Fibroblast of mammary gland (primary cell): ENCODE measurements at regions not wholly inside any gene's neighbourhood (a gene's known extent, or its start where the extent isn't known, plus 50 kb on each side); places are given as distances from the start of the nearest gene placed in this dataset.
A peak's percentile ranks its signal among the peaks of the same experiment; 100 is the strongest.

ENCODE experiments used
- DNase-seq: peaks from one replicate; pipeline ENCODE4 v3.0.0-alpha.2; 2010; ENCODE audit warnings: low read depth
- H3K4me3 ChIP-seq: 2 replicates; pipeline ENCODE4 v1.5.1; 2011; ENCODE audit warnings: low read depth, mild to moderate bottlenecking, low read length, moderate library complexity; ENCODE audit not compliant: control insufficient read depth
- TF ChIP-seq, protein P1 (sequence below): conservative IDR thresholded peaks from 2 replicates; pipeline ENCODE4 v1.5.1; 2011; ENCODE audit warnings: low read depth, low read length, inconsistent platforms; ENCODE audit not compliant: control insufficient read depth, insufficient read depth

DNA sequence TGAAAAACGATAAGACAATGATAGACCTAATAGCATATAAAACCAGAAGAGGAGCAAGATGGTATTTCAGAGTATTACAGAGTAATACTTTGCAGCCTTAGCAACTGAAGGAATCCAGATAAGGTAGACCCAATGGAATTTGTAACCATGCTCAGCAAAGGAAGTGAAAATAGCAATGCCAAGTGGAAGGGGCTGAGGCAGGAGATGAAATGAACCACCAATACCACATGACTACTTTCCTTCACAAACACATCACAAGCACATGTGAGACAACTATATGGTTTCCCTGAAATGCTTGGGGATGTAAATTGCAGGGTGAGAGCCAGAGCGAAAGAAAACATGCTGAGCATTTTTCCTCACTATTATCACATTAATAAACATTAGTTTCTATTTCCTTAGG, 79.8 kb upstream of the MELK start:
- H3K4me3 ChIP-seq = no peak overlapping the region
- no peak for DNase-seq
- TF ChIP-seq, protein P1, sequence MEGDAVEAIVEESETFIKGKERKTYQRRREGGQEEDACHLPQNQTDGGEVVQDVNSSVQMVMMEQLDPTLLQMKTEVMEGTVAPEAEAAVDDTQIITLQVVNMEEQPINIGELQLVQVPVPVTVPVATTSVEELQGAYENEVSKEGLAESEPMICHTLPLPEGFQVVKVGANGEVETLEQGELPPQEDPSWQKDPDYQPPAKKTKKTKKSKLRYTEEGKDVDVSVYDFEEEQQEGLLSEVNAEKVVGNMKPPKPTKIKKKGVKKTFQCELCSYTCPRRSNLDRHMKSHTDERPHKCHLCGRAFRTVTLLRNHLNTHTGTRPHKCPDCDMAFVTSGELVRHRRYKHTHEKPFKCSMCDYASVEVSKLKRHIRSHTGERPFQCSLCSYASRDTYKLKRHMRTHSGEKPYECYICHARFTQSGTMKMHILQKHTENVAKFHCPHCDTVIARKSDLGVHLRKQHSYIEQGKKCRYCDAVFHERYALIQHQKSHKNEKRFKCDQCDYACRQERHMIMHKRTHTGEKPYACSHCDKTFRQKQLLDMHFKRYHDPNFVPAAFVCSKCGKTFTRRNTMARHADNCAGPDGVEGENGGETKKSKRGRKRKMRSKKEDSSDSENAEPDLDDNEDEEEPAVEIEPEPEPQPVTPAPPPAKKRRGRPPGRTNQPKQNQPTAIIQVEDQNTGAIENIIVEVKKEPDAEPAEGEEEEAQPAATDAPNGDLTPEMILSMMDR = no peak

DNA sequence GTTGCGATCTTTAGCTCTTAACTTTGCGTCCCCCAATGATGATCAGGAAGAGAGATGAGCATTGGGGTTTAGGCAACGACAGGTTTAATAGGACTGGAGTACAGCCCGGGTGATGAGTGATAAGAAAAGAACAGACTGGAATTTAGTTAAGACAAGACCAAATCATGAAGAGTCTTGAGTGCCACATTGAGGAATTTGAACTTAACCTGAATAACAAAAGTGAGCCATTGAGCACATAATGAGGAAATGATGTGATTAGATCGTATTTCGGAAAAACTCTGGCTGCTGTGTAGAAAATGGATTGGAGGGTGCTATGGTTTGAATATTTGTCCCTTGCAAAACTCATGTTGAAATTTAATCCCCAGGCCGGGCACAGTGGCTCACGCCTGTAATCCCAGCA, 83.2 kb upstream of the MELK start:
- no peak overlapping the region for H3K4me3 ChIP-seq
- TF ChIP-seq, protein P1 = no peak
- no peak for DNase-seq

DNA sequence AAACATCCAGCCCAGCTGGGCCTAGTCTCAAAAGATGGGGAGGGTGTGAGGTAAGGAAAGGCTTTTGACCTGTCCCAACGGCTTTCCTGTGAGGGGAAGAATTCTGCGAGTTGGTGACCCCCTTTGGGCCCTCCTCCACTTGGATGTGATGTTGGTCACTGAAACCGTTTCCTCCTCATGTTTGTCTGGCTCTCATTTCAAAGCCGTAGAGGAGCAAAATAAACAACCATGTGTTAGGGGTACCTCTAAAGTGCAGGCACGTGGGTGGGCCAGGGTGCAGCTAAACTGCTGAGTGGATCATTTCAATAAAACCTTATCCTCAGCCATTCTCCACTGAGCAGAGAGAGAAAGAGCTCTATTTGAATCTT, 84.3 kb upstream of the MELK start:
- no peak for DNase-seq
- H3K4me3 ChIP-seq = peak overlapping the region; percentile 57
- TF ChIP-seq, protein P1 = no peak

DNA sequence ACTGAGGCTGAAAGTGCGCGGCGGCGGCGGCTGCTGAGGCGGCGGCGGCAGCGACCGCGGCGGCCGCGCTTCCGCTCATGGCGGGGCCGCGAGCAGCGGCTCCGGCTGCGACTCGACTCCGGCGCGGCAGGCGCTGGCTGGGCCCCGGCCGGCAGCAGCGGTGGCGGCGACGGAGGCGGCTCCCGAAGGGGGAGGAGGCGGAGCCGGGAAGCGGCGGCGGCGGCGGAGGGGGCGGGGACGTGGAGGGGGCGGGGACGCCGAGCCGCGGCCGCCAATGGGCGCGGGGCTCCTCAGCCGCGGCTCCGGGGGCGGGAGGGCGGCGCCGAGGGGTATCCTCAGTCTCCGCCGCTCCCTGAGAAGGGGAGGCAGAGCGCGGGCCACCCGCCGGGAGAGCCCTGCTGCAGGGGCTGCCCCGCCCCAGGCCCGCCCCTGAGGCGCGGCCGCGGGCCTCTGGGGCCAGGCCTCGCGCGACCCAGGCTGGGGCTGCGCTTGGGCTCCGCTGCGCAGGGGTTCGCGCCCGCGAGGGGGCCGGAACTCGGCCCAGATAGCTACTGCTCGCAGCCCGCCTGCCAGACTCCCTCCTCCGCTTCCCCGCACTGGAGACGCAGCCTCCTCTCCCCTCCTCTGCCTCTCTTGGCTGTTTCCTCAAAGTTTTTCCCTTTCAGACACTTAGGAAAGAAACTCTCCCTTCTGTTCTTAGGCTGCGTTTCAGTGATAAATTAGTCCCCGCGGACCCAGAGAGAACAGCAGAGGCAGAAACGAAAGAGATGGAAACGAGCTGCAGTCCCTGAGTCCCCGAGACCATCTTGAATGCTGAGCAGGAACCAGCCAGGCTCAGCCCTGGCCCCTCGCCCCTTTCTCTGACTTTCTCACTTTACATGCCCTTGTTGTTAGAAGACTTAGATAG, 85.0 kb upstream of the MELK start:
- TF ChIP-seq, protein P1 = no peak
- peak; percentile 84 for DNase-seq

DNA sequence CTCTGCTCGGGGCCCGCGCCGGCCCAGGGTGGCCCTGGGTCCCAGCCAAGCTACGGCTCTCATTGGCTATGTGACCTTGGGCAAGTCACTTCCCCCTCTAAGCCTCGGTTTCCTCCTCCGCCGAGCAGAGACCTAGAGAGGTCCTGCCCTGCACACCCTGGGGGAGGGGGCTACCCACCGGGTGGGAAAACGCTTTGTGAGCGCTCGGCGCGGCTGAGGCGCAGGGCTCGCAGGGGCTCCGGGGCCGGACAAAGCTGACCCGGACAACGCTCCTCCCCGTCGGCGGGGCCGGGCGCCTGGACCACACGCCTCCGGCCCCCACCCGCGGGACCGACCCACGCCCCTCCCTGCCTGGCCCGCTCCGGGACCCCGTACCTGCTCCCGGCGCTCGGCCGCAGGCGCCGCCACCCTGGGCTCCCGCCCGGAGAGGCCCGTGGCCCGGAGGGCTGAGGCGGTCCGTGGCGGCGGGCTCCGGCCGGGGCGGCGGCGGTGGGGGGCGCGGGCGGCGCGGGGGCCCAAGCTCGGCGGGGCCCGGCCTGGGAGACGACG, 85.7 kb upstream of the MELK start:
- peak overlapping the region; percentile 87 for H3K4me3 ChIP-seq
- TF ChIP-seq, protein P1 = no peak
- no peak for DNase-seq

More for the DNA sequence above, 85.0 kb upstream of the MELK start:
- H3K4me3 ChIP-seq = peak overlapping the region; percentile 87

DNA sequence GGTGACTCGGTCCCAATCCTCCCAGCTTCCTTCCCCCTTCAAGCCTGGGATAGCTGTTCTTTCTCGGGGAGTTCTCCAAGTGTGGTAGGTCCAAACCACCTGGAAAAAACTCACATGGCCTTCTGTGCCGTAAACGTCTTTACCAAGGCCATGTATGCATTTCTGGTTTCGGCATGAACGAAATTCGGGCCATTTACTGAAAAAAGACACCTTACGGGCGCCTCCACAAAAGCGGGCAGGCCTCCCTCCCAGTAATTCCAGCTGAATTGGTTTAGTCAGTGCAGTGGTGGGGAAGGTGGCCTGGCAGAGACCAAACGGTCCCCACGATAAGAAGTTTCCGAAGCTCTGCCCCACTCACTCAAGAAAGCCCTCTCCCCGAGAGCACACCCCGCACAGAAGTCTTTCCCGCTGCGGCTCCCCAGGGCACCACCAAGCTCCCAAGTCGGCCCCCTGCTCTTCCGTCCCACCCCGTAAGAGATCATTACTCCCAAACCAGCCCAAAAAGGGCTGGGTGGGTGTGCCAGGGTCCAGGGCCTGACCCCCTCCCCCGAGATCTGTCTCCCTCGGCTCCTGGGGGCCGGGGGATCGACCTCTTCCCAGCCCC, 86.3 kb upstream of the MELK start:
- TF ChIP-seq, protein P1 = no peak
- peak overlapping the region; percentile 87 for H3K4me3 ChIP-seq
- peak; percentile 28 for DNase-seq
